Endothelial cell of umbilical vein (primary cell): ENCODE measurements at regions not wholly inside any gene's neighbourhood (a gene's known extent, or its start where the extent isn't known, plus 50 kb on each side); places are given as distances from the start of the nearest gene placed in this dataset.

Experiments
- BruUV-seq: library from RNA; stranded (reverse); fragments of 400-500 nt; replicated peaks from 2 replicates; lab custom pipeline; 2021; lab: Mats Ljungman, UMichigan
- CTCF ChIA-PET: fragments of 300-600, 350-600 bp; sonication (Branson Sonifier 250); formaldehyde crosslinking; loops from one replicate; lab custom pipeline; 2021; ENCODE audit warnings: antibody characterized with exemption, inconsistent platforms; lab: Charles Lee
- POLR2A ChIA-PET: fragments of 300-600, 350-600 bp; sonication (Branson Sonifier 250); formaldehyde crosslinking; loops from one replicate; lab custom pipeline; 2021; ENCODE audit warnings: antibody characterized with exemption, inconsistent platforms; lab: Charles Lee
- DNase-seq: peaks from one replicate; pipeline ENCODE4 v3.0.0-alpha.2; 2011; ENCODE audit warnings: low read depth, low spot score
- FAIRE-seq: peaks from 2 replicates; lab custom pipeline; 2011; peaks lifted over from hg19 to GRCh38; lab: Jason Lieb, UNC
- H2AFZ ChIP-seq: 2 replicates; pipeline ENCODE4 v1.6.0; 2012; ENCODE audit warnings: low read depth, low read length, control low read depth, inconsistent platforms
- H3K27ac ChIP-seq: 2 replicates; pipeline ENCODE4 v1.5.1; 2011; ENCODE audit warnings: low read depth, mild to moderate bottlenecking, control low read depth, low read length, moderate library complexity; ENCODE audit not compliant: insufficient read depth
- H3K27me3 ChIP-seq, 2 experiments: 2 replicates each; pipeline versions ENCODE4 v1.6.0 to v1.6.1; 2011; ENCODE audit warnings: low read length in 2 of 2, mixed read lengths in 1 of 2; ENCODE audit not compliant: control insufficient read depth in 2 of 2, insufficient read depth in 2 of 2
- H3K36me3 ChIP-seq, 2 experiments: 2 replicates in 1 of 2; 3 replicates in 1 of 2; pipeline ENCODE4 v1.5.1; 2011; ENCODE audit warnings: low read length in 2 of 2, mild to moderate bottlenecking in 1 of 2, moderate library complexity in 1 of 2; ENCODE audit not compliant: control insufficient read depth in 2 of 2, insufficient read depth in 2 of 2; ENCODE audit errors: extremely low read depth in 1 of 2
- H3K4me1 ChIP-seq: 3 replicates; pipeline ENCODE4 v1.5.1; 2011; ENCODE audit warnings: mild to moderate bottlenecking, low read length; ENCODE audit not compliant: control insufficient read depth, insufficient read depth; ENCODE audit errors: extremely low read depth
- H3K4me2 ChIP-seq: 2 replicates; pipeline ENCODE4 v1.6.1; 2011; ENCODE audit warnings: low read length, control low read depth, mixed read lengths; ENCODE audit not compliant: insufficient read depth
- H3K4me3 ChIP-seq, 3 experiments: fragments of 200-600 bp in 1 of 3; sonication (generic), shearing (Covaris generic) in 1 of 3; replicated peaks in 1 of 3; 2 replicates each; pipeline ENCODE4 v1.5.1; 2011 to 2016; ENCODE audit warnings: control low read depth in 3 of 3, low read length in 3 of 3, mild to moderate bottlenecking in 2 of 3, inconsistent platforms in 1 of 3, low read depth in 1 of 3, moderate library complexity in 1 of 3; ENCODE audit not compliant: insufficient read depth in 1 of 3
- H3K79me2 ChIP-seq: 2 replicates; pipeline ENCODE4 v1.6.0; 2012; ENCODE audit warnings: low read length, inconsistent platforms; ENCODE audit not compliant: control insufficient read depth, insufficient read depth
- H3K9ac ChIP-seq: replicated peaks from 2 replicates; pipeline ENCODE3; 2011; ENCODE audit warnings: low read length, control low read depth; ENCODE audit not compliant: insufficient read depth; ENCODE audit errors: extremely low read depth
- H3K9me1 ChIP-seq: replicated peaks from 3 replicates; pipeline ENCODE4 v1.6.0; 2011; ENCODE audit warnings: mild to moderate bottlenecking, low read length; ENCODE audit not compliant: control insufficient read depth, insufficient read depth; ENCODE audit errors: extremely low read depth
- H3K9me3 ChIP-seq: replicated peaks from 2 replicates; pipeline ENCODE4 v1.5.1; 2012; ENCODE audit warnings: low read length, inconsistent platforms; ENCODE audit not compliant: control insufficient read depth, insufficient read depth
- H4K20me1 ChIP-seq: replicated peaks from 2 replicates; pipeline ENCODE3; 2011; ENCODE audit warnings: mild to moderate bottlenecking, low read length; ENCODE audit not compliant: control insufficient read depth, insufficient read depth; ENCODE audit errors: extremely low read depth
- CTCF ChIP-seq, 2 donors: IDR thresholded peaks; 1 replicate in 1 of 2; 2 replicates in 1 of 2; pipeline ENCODE4 v1.5.1; 2011; ENCODE audit warnings: low read length in 2 of 2, mild to moderate bottlenecking in 2 of 2, moderate library complexity in 2 of 2, control low read depth in 1 of 2, inconsistent platforms in 1 of 2, low read depth in 1 of 2; ENCODE audit not compliant: insufficient read depth in 1 of 2; ENCODE audit errors: extremely low read depth in 1 of 2
- EZH2 ChIP-seq: IDR thresholded peaks from 2 replicates; pipeline ENCODE4 v1.6.1; 2012; ENCODE audit warnings: borderline replicate concordance, low read depth, mild to moderate bottlenecking, moderate library complexity, low read length, inconsistent platforms; ENCODE audit not compliant: severe bottlenecking
- FOS ChIP-seq: IDR thresholded peaks from 2 replicates; pipeline ENCODE4 v1.6.1; 2011; ENCODE audit warnings: mild to moderate bottlenecking, low read length, moderate library complexity, borderline replicate concordance; ENCODE audit not compliant: insufficient read depth
- GATA2 ChIP-seq: IDR thresholded peaks from 2 replicates; pipeline ENCODE4 v1.7.0; 2011; ENCODE audit warnings: low read depth, mild to moderate bottlenecking, moderate library complexity, mixed read lengths, low read length; ENCODE audit not compliant: insufficient read length, insufficient read depth
- JUN ChIP-seq: IDR thresholded peaks from 2 replicates; pipeline ENCODE4 v1.6.1; 2011; ENCODE audit warnings: borderline replicate concordance, low read depth; ENCODE audit not compliant: insufficient read length, insufficient read depth
- MYC ChIP-seq: IDR thresholded peaks from one replicate; pipeline ENCODE4 v1.6.1; 2011; ENCODE audit warnings: mild to moderate bottlenecking, low read depth, low read length
- POLR2A ChIP-seq: IDR thresholded peaks from 2 replicates; pipeline ENCODE4 v1.6.1; 2012; ENCODE audit warnings: low read depth, mild to moderate bottlenecking, control low read depth, low read length
- POLR2AphosphoS5 ChIP-seq: IDR thresholded peaks from 2 replicates; pipeline ENCODE4 v1.6.1; 2012; ENCODE audit warnings: low read depth, mild to moderate bottlenecking, control low read depth, low read length, moderate library complexity; ENCODE audit not compliant: insufficient read depth
- dilution Hi-C: fragments of 300-500 bp; cut with MboI; formaldehyde crosslinking; loops from one replicate; pipeline ENCODE4 v1.15.0; 2019; ENCODE audit warnings: low sequenced_read_pairs; ENCODE audit not compliant: extremely low pct_ligation_motif_present
- intact Hi-C: fragments of 100-400 bp; cut with micrococcal nuclease; formaldehyde crosslinking; loops from one replicate; pipeline ENCODE4 v1.10.0; 2022
- TF ChIP-seq, protein P1 (sequence below): IDR thresholded peaks from 2 replicates; pipeline ENCODE4 v1.6.1; 2011; ENCODE audit not compliant: insufficient read depth, insufficient read length

GRCh38 chr5:99814321-99815063, 720.7 kb upstream of the FAM174A start:
- H2AFZ ChIP-seq: no peak overlapping the region
- dilution Hi-C loops: no loop called here
- no peak for FAIRE-seq
- H3K4me3 ChIP-seq: no peak overlapping the region
- CTCF ChIA-PET: no interaction called here
- H3K4me1 ChIP-seq: no peaks in the 10 kb centered on the region
- no peaks in the 10 kb centered on the region for H4K20me1 ChIP-seq
- TF ChIP-seq MYC (no peak), POLR2AphosphoS5 (no peak), JUN (no peak)
- no peak overlapping the region for H3K9ac ChIP-seq
- no peaks in the 10 kb centered on the region for H3K9me1 ChIP-seq
- no peaks in the 10 kb centered on the region for H3K79me2 ChIP-seq
- H3K36me3 ChIP-seq: no peaks in the 10 kb centered on the region
- POLR2A ChIA-PET: no interaction called here
- no TSS peak for BruUV-seq
- no peak for DNase-seq
- H3K9me3 ChIP-seq: no peaks in the 10 kb centered on the region
- no peaks in the 10 kb centered on the region for H3K27me3 ChIP-seq
- no peak overlapping the region for H3K27ac ChIP-seq
- H3K4me2 ChIP-seq: no peak overlapping the region
- intact Hi-C loops: no loop called here

GRCh38 chr5:99808657-99809230, 726.4 kb upstream of the FAM174A start:
- Histone ChIP-seq H4K20me1 (no peaks in the 10 kb centered on the region), H3K4me2 (no peak overlapping the region), H3K9me1 (no peaks in the 10 kb centered on the region), H3K4me3 (no peak overlapping the region), H3K4me1 (no peaks in the 10 kb centered on the region), H3K9me3 (no peaks in the 10 kb centered on the region), H3K79me2 (no peaks in the 10 kb centered on the region), H3K9ac (no peak overlapping the region), H3K27me3 (no peaks in the 10 kb centered on the region), H3K36me3 (no peaks in the 10 kb centered on the region), H2AFZ (no peak overlapping the region), H3K27ac (no peak overlapping the region)
- FAIRE-seq: no peak
- TF ChIP-seq POLR2A (no peak), EZH2 (no peak), MYC (no peak), POLR2AphosphoS5 (no peak), CTCF (IDR thresholded peaks at IDR 0.05; ENCODE audit: extremely low read depth in 1 of 2, insufficient read depth in 1 of 2, low read depth in 1 of 2, low read length in 2 of 2) (no peak), FOS (no peak), GATA2 (no peak), JUN (no peak)
- TF ChIP-seq, protein P1, sequence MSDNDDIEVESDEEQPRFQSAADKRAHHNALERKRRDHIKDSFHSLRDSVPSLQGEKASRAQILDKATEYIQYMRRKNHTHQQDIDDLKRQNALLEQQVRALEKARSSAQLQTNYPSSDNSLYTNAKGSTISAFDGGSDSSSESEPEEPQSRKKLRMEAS: no peak
- ChIA-PET POLR2A (no interaction called here), CTCF (interaction anchor here (0.6 to 0.8 kb wide), 3 partner anchors 9 to 704 kb away, joined by 3 to 5 read pairs (median 3); no protein-coding TSS in a partner anchor)
- BruUV-seq: no TSS peak
- DNase-seq: no peak
- dilution Hi-C loops (no loop called here), intact Hi-C loops (no loop called here)
